Neutrophil (primary cell): ENCODE measurements at regions not wholly inside any gene's neighbourhood (a gene's known extent, or its start where the extent isn't known, plus 50 kb on each side); places are given as distances from the start of the nearest gene placed in this dataset.

Experiments
- H3K27ac ChIP-seq: fragments of 200-600 bp; sonication (generic); 2 replicates; pipeline ENCODE4 v1.5.1; 2016; ENCODE audit warnings: mild to moderate bottlenecking, moderate library complexity
- H3K27me3 ChIP-seq: fragments of 200-600 bp; sonication (generic); 2 replicates; pipeline ENCODE4 v1.6.0; 2016; ENCODE audit warnings: mild to moderate bottlenecking
- H3K36me3 ChIP-seq: fragments of 200-600 bp; sonication (generic); 2 replicates; pipeline ENCODE4 v1.5.1; 2017
- H3K4me1 ChIP-seq, 2 experiments: fragments of 200-600 bp in 1 of 2; sonication (generic) in 1 of 2; 1 replicate in 1 of 2; 2 replicates in 1 of 2; pipeline versions ENCODE4 v1.5.1 to v1.6.1; 2013 to 2016; ENCODE audit warnings: low read depth in 1 of 2, low read length in 1 of 2, mild to moderate bottlenecking in 1 of 2, moderate library complexity in 1 of 2; ENCODE audit not compliant: control insufficient read depth in 1 of 2, insufficient read depth in 1 of 2
- H3K4me3 ChIP-seq, 2 experiments: fragments of 200-600 bp in 1 of 2; sonication (generic) in 1 of 2; 1 replicate in 1 of 2; 2 replicates in 1 of 2; pipeline ENCODE4 v1.5.1; 2013 to 2016; ENCODE audit warnings: low read depth in 1 of 2, low read length in 1 of 2, mild to moderate bottlenecking in 1 of 2, moderate library complexity in 1 of 2
- H3K9me3 ChIP-seq: fragments of 200-600 bp; sonication (generic); 2 replicates; pipeline ENCODE4 v1.5.1; 2016
- TF ChIP-seq, protein P1 (sequence below): fragments of 200-600 bp; sonication (generic); IDR thresholded peaks from 2 replicates; pipeline ENCODE4 v1.5.1; 2016; ENCODE audit warnings: antibody characterized with exemption

- Histone ChIP-seq H3K27ac (no peak overlapping the region), H3K9me3 (no peaks in the 10 kb centered on the region), H3K4me1 (peaks cover 7 to 12% of the 10 kb centered on the region in 2 experiments), H3K4me3 (no peak overlapping the region), H3K27me3 (peaks cover 22% of the 10 kb centered on the region), H3K36me3 (no peaks in the 10 kb centered on the region)
- TF ChIP-seq, protein P1, sequence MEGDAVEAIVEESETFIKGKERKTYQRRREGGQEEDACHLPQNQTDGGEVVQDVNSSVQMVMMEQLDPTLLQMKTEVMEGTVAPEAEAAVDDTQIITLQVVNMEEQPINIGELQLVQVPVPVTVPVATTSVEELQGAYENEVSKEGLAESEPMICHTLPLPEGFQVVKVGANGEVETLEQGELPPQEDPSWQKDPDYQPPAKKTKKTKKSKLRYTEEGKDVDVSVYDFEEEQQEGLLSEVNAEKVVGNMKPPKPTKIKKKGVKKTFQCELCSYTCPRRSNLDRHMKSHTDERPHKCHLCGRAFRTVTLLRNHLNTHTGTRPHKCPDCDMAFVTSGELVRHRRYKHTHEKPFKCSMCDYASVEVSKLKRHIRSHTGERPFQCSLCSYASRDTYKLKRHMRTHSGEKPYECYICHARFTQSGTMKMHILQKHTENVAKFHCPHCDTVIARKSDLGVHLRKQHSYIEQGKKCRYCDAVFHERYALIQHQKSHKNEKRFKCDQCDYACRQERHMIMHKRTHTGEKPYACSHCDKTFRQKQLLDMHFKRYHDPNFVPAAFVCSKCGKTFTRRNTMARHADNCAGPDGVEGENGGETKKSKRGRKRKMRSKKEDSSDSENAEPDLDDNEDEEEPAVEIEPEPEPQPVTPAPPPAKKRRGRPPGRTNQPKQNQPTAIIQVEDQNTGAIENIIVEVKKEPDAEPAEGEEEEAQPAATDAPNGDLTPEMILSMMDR = no peak
Observed at GRCh38 chr10:3480281-3480989, 304.6 kb downstream of the KLF6 start.

GRCh38 chr10:3478632-3479240 is 306.2 kb upstream of the PITRM1 start:
- TF ChIP-seq, protein P1 = no peak
- peaks cover 28% of the 10 kb centered on the region for H3K27me3 ChIP-seq
- H3K4me3 ChIP-seq = no peak overlapping the region
- H3K36me3 ChIP-seq = no peaks in the 10 kb centered on the region
- H3K4me1 ChIP-seq = peaks cover 1 to 7% of the 10 kb centered on the region in 2 experiments
- H3K9me3 ChIP-seq = no peaks in the 10 kb centered on the region
- no peak overlapping the region for H3K27ac ChIP-seq

- Histone ChIP-seq H3K9me3 (no peaks in the 10 kb centered on the region), H3K36me3 (no peaks in the 10 kb centered on the region), H3K27ac (no peak overlapping the region), H3K4me1 (peaks cover 7 to 13% of the 10 kb centered on the region in 2 experiments), H3K4me3 (no peak overlapping the region), H3K27me3 (peaks cover 28% of the 10 kb centered on the region)
- TF ChIP-seq, protein P1 = no peak
Observed at GRCh38 chr10:3478153-3478552, 305.6 kb upstream of the PITRM1 start.

GRCh38 chr10:3477683-3478082 is 305.1 kb upstream of the PITRM1 start:
- H3K4me1 ChIP-seq = peaks cover 12 to 18% of the 10 kb centered on the region in 2 experiments
- H3K27me3 ChIP-seq = peaks cover 26% of the 10 kb centered on the region
- no peaks in the 10 kb centered on the region for H3K36me3 ChIP-seq
- TF ChIP-seq, protein P1 = no peak
- H3K9me3 ChIP-seq = no peaks in the 10 kb centered on the region
- H3K27ac ChIP-seq = no peak overlapping the region
- H3K4me3 ChIP-seq = no peak overlapping the region

DNA sequence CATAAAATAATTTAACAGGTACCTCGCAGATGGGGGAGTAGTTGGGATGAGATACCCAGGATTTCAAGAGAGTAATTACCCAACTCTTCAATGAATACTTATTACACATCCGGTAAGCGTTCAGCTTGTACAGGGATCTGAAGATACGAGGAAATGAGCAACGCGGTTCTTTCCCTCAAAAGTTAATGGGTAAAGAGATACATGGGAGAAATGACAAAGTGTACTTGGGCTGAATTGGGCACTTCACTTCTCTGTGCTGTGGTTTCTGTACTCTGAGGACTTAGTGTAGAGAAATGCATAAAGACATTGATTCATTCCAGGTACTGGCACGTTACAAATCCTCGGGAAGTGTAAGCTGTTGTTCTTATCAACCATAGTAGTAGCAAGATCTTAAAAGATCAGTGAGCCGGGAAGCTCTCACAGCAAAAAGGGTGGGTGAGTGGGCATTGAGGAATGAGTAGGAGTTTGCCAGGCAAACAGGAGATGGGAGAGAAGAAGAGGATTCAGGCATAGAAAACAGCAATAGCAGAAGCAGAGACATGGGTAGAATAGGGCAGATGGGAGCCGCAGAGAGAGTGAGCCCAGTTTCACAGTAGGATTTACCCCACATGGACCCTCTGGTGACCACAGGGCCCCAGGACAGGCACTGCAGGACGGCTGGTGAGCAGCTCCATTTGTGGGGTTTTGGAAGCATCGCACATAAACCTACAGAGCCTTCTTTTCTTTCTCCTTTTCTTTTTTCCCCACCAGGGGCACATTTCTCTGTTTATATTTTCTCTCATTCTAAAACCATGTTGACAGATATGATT is 304.3 kb upstream of the PITRM1 start:
- TF ChIP-seq, protein P1 = no peak
- peaks cover 18% of the 10 kb centered on the region for H3K27me3 ChIP-seq
- no peaks in the 10 kb centered on the region for H3K9me3 ChIP-seq
- H3K4me1 ChIP-seq = peaks cover 20 to 26% of the 10 kb centered on the region in 2 experiments
- no peak overlapping the region for H3K4me3 ChIP-seq
- no peak overlapping the region for H3K27ac ChIP-seq
- no peaks in the 10 kb centered on the region for H3K36me3 ChIP-seq
